Stimulated activated CD4-positive, alpha-beta T cell treated with anti-CD3 and anti-CD28 coated beads, Interleukin-1b, Interleukin-23, amount 100 ng/mL, for 48 hours (primary cell): ENCODE measurements at regions not wholly inside any gene's neighbourhood (a gene's known extent, or its start where the extent isn't known, plus 50 kb on each side); places are given as distances from the start of the nearest gene placed in this dataset.
"Not testable (repeated sequence)": the region's sequence is repeated elsewhere in the genome, so short reads cannot be mapped to it uniquely, and the experiment has no call there.

Experiments used
- DNase-seq: peaks from one replicate; pipeline ENCODE4 v3.0.0-alpha.2; 2020

DNA sequence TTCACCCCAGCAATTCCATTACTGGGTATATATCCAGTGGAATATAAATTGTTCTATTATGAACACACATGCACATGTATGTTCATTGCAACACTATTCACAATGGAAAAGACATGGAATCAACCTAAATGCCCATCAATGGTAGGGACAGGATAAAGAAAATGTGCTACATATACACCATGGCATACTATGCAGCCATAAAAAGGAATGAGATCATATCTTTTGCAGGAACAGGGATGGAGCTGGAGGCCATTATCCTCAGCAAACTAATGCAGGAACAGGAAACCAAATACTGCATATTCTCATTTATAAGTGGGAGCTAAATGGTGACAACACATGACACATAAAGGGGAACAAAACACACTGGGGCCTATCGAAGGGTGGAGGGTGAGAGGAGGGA lies 112.6 kb upstream of the IVNS1ABP start:
- not testable (repeated sequence) for DNase-seq

DNA sequence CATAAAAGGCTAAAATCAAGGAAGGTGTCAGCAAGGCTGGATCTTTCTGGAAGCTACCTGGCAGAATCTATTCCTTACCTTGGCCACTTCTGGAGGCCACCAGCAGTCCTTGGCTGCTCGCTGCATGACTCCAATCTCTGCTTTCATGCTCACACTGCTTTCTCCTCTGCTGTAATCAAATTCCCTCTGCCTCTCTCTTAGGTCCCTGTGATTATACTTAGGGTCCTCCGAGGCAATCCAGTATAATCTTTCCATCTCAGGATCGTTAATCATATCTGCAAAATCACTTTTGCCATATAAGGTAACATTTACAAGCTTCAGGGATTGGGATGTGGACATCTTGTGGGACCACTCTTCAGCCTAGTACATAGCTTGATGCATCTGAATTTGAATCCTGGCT lies 110.7 kb upstream of the IVNS1ABP start:
- DNase-seq: no peak

DNA sequence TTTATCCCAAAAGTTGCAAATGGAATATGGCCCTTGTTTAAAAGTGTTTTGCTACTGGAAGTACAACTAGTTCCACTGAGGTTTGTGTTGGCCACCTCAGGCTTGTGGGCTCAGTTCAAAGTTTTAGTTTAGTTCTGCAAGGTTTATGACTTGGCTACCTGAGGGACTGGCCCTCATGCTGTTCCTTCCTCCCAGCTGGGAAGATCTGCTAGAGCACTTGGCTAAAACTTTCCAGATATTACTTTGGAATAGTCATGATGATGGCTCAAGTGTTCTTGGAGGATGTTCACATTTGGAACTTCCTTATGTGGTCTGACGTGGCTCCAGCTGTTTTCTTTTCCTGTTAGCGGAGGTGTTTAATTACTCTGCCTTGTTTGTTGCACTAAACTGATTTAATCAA lies 110.2 kb upstream of the IVNS1ABP start:
- no peak for DNase-seq

DNA sequence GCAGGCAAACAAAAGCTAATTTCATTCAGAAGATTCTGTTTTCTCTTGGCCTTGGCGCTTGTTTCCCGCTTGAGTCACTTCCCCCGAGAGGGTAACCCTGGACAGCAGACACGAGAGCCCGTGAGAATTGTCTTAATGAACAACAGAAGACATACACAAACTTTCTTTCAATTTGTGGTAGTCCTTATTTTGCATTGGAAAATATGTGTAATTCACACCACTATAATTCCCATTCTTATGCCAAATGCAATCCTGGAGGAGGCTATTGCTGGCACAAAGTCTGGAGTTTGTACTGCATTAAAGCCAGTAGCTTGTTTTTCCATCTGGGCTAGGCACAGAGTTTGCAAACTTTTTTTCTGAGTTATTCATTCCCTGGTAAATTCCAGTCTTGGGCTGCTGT lies 109.8 kb upstream of the IVNS1ABP start:
- DNase-seq: no peak

DNA sequence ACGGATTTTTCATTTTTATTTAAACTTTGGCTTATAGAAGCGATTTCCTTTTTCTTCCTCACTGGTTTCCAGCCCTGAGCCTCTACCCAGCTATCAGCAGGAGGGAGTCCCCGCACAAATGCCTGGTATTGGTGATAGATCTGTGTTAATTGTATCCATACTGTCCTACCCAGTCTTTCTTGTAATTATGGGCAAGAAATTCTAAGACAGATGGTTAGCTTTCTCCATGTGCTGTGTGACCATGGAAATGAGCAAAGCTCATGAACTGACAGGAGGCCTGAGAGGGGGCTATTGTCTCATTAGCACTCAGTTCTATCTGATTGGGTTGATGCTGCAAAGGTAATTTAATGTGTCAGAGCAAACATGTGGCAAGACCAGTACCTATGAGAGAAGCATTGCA lies 108.1 kb upstream of the IVNS1ABP start:
- DNase-seq: no peak

DNA sequence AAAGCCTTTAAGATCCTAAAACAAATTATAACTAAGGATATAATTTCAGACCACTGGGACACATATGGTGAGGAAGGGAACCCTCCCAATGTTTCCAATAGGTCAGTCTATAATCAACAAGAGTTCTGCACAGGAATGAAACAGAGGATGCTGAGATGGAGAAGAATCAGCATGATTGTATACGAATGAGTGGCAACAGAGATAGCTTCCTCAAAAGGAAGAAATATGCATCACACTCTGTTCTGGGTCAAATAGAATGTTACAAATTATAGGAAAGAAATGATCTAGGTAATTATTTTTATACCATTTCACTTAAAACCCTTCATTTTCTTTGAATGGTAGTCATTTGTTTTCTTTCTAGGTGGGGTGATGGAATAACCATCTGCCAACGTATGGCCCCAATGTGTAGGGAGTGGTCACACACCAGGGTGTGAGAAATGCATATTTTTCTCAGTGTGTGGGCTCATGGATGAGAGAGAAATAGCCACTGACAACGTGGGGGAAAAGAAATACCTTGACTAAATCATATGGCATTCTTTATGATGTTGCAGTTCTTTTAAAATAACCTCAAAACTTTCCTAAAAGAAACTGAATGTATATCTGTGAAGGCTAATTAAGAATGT lies 104.6 kb upstream of the IVNS1ABP start:
- no peak for DNase-seq

DNA sequence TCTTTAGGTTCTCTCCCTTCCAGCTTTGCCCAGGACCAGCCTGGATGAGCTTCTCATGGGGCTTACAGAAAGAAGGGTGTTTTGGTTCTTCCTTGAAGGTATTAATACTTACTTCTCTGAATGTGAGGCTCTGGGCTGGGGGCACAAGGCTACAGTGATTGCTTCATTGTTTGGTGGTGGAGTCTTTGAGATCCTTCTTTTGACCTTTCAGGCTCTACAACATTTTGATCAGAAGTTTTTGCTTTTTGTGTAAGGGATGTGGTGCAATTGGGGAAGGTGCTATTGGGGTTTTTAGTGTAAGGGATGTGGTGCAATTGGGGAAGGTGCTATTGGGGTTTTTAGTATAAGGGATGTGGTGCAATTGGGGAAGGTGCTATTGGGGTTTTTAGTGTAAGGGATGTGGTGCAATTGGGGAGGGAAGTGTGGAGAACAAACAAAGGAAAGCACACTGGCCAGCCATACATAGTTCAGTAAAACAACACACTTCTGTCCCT lies 103.6 kb upstream of the IVNS1ABP start:
- no peak for DNase-seq

DNA sequence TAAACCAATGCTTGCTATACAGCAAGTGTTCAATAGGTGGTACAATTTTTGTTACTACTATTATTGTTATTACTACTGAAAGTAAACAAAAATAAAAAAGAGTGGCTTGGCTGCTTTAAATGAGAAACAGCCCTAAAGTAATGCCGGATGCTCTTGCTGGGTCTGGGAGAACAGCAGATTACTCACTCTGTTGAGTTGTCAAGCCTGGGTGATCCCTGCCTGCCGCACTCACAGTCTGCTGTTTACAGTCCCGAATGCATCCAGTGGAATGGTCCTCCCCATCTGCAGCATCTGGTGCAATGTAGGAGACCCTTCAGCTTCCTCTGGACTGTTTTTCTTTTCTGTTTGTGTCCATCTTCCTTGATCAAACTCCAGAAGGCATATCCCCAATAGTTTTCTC lies 102.7 kb upstream of the IVNS1ABP start:
- no peak for DNase-seq

DNA sequence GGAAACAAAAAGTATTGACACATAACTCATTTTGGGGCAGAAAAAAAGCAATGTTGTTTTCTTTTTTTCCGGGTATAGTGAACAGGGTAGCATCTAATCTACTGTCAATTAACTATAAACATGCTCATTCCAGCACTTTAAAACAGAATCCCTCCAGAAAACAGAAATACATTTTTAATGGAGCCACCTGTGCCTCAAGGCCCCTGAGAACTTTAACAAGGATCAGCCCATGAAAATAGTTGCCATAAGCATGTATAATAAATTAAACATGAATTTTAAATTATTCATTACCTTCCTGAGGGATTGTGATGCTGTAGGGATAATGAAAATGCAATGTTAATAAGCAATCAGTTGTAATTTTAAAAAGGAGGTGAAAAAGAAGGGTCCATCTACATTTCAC lies 101.4 kb upstream of the IVNS1ABP start:
- DNase-seq: no peak

DNA sequence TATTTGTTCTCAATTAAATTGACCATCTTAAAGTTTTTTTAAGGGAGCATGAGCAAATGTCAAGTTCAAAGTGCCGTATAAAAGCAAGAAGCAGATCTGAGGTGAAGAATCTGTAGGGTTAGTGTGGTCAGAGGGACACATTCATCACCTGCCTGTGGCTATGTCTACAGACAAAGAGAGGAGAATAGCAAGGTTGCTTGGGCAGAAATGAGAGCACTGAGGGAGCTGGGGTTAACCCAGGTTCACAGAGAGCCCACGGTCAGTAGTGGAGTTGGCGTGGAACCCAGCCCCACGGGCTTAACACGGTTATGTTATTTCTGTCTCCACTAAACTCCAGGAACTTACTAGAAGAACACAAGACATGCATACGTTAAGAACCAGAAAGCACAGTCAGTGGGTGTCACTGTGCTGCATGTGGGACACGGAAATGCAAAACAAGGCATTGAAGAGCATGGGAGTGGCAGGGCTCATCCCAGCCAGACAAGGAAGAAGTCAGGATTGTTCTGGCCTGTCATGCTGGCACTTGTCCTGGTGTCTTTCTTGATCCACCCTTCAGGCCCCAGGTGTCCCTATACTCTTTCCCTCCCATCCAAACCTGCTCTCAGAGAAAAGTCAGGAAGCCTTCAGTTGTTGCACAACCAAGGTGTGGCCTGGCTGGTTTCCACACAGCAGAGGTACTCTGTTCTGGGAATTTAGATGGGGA lies 95.5 kb upstream of the IVNS1ABP start:
- DNase-seq: no peak

DNA sequence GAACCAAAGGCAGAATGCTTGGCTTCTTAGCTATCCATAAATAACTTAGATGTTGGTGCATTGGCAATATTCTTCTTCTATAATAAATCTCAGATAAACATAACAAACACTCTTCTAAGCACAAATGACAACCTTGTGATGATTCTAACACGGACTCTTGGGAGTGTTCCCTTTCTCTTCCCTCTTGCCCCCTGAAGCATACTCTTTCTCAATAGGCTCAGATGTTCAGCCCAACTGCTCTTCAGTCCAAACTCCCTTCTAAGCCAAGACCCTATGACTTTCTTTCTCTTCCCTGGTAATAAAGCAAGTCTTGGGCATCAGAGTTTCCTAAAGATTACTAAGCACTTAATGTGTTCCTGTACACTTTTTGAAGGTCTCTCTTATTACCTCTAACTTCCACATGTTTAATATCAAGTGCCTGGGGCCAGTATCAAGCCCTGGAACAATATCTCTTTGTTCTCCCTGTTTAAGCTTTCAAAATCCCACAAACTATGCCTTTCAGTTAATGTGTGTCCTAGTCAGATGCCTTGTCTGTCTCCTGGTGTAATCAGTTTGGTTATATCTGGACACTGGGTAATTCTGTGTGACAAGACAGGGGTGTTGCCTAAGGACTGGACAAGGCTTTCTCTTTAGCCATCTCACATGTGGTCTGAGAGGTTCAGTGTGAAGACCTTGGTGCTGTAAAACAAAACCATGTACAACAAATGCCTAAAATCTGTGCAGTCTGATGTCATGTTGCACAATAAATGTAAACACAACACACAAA lies 92.9 kb upstream of the IVNS1ABP start:
- no peak for DNase-seq

DNA sequence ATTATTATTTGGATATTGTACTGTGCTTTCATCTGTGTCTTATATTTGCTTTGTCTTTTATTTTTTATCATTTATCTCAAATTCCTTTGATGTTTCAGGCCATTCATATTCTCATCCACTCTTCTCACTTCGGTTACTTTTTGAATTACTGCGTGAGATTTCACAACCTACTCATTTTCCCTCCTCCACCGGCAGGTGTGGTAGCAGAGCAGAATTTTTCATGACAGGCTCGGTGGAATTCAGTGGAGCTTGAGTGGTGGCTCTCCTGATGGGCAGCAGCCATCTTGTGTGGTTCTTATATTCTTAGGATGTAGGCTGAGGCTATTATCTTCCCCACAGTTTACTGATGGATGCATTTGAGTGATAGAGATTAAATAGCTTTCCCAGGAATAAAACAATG lies 92.3 kb upstream of the IVNS1ABP start:
- no peak for DNase-seq

DNA sequence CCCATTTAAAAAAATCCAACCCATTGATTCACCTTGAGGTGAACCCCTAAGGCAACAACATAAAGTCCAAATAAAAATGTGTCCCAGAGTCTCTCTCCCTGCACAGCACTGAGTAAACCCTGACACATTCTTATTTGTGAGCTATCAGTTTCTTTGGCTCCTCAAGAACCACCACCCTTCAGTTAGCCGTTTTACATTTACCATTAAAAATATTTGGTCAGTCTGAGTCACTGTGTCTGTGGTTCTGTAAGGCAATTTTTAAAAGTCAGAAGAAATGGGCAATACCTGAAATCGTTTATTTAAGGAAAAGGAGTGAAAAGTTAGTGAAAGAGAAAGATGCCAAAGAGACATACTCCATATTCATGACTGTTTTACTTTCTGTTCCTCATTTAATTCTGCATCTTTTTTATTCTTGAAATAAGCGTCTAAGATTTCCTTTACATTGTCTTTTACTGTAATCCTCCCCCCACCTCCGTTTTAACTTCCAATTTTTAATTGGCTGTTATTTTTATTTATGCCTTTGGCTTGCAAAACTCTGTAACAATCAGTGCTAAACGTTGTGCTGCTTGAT lies 91.7 kb upstream of the IVNS1ABP start:
- no peak for DNase-seq

DNA sequence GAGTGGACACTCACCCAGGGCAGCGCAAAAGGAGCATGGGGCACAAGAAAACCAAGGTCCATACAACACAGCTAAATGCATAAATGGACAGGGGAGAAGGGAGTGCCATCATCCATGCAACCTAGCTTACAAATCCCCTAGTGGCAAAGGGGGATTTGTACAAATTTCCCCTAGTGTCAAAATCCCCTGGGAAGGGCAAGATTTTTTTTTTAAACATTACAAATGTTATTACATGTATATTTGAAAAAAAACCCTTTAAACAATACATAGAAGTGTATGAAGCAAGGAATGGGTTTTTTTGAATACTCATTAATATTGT lies 89.6 kb upstream of the IVNS1ABP start:
- no peak for DNase-seq

DNA sequence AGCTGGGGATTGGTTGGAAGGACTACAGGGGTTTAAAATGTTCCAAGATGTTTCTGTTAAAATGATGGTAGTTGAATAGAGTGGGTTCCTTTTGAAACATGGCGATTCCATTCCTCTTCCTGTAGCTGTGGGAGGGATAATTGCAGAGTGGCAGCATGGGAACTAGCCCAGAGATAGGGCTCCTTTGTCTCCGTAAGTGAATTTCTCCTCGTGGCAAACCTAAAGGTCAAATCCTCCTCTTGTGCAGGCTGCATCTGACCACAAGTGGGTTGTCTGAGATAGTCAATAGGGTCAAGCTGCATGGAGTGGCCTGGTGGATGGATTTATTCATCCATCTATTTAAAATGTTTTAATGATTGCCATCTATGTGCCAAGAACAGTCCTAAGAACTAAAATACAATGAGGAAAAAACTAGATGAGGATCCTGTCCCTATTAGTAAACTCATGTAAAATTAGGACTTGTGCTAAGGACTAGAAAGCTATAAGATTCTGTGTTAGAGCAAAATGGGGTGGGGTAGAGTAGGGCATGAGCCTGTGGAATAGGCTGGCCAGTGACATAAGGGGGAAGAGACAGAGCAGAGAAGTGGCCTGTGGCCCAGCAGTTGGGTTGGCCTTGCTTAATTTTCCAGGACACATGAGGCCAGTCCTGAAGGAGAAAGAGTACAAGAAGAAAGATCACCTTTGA lies 89.1 kb upstream of the IVNS1ABP start:
- DNase-seq: no peak

DNA sequence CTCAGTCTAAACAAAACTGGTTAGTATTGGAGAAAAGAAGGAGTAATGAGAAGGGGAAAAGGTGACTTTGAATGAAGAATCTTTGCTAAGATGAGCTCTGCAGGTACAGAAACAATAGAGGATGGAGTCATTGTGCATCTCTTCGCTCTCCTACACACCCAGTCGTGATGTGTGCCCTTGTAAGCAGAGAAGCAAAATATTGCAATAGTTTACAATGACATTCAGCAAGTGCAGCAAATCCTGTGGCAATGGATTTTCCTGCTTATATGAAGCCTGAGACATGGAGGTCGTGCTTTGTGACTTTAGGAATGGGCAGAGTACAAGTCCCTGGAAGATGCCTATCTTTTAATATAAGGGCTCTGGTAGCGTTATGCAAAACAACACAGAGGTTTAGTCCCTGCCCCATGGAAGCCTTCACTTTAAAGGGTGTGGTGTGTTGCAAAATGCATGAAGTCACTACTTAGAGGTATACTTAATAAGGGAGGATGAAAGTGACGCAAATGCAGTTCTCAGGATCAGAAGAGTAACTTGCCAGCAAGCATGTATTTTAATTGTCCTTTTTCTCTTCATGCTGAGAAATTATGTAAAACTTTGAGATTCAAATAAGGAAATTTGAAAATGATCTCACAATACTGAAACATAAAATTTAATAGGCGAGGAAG lies 88.0 kb upstream of the IVNS1ABP start:
- no peak for DNase-seq

DNA sequence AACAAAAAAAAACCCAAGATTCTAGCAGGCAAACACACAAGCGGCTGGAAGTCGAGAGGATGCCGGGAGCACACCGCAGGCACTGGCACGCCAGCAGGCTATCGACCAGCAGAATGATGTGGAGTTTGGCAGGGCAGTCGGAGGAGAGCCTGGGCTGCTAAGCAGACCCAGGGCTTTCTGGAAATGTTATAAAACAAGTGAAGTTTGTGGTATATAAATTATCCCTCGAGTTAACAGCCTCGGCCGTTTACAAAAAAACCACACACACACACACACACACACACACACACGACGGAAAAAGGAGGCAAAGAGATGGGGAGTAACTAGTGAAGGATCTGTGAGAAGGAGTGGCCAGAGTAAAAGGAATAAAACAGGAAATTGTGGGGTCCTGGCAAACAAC lies 87.2 kb upstream of the IVNS1ABP start:
- no peak for DNase-seq

DNA sequence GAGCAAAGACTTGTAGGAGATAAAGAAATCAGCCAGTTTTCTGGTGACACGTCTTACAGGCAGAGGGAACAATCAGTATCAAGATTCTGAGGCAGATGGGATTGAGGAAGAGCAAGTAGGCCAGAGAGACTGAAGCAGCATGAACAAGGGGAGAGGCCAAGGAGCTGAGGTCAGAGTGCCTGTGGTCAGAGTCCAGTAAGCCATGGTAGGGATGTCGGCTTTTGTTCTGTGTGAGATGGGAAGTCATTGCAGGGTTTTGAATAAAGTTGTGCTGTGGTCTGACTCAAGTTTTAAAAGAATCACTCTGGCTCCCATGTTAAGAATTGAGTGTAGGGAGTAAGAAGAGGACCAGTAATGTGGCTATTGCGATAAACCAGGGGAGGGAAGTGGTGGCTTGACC lies 85.9 kb upstream of the IVNS1ABP start:
- no peak for DNase-seq

DNA sequence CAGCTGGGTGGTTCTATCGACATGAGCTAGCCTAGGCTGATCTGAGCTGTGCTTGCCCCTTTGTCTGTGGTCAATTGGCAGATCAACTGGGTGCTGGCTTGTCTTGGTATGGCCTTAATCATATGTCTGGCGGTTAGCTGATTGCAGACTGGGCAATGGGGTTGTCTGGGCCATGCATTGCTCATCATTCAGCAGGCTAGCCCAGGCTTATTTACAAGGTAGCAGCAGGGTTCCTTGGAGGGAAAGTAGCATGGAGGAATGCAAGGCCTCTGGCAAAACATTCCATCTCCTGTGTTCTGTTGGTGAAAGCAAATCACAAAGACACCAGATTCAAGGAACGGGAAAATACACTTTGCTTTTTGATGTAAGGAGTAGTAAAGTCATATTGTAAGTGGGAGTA lies 84.0 kb upstream of the IVNS1ABP start:
- DNase-seq: no peak

DNA sequence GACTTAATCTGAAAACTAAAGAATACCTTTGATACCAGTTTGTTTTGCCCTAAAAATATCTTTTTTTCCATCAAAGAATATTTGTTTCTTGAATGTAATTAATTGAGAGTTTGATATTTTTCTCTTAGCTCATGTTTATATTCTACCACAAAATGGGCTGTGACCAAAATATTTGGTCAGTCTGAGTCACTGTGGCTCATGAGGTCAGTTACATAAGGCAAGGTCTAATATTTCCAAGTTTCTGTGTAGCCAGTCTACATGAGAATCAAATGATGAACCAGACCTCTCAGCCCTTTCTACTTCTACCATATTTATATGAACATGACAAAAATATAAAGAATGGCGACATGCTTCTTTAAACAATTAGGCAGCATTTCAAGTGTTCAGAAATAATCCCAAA lies 83.0 kb upstream of the IVNS1ABP start:
- DNase-seq: no peak

DNA sequence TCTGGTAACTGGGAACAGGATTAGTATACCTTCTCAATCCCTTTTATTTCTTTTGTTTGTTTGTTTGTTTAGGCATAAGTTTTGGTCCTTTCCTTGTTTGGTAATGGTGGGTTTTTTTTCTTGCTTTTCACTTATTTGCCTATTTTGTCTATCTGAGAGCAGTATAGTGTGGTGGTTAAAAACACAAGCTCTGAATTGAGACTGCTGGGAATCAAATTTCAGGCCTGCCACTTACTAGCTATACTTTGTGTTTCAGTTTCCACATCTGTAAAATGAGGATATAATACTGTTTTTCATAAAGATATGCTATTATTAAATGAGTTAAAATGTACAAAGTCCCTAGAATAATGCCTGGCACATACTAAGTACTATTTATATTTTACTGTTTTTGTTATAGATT lies 81.6 kb upstream of the IVNS1ABP start:
- DNase-seq: no peak

DNA sequence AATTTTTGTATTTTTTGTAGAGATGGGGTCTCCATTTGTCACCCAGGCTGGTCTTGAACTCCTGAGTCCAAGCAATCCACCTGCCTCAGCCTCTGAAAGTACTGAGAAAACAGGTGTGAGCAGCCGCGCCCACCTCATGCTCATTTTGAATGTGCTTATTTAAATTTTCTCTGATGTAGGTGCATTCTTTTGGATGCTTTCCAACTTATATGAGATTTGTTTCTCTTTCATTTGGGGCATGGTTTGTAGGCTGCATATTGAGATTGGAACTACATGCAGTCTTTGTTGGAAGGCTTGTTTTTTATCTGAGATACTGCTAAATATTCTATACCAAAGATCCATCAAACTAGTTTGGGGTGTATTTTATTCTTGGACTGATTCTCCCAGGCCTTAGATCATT lies 81.0 kb upstream of the IVNS1ABP start:
- no peak for DNase-seq

DNA sequence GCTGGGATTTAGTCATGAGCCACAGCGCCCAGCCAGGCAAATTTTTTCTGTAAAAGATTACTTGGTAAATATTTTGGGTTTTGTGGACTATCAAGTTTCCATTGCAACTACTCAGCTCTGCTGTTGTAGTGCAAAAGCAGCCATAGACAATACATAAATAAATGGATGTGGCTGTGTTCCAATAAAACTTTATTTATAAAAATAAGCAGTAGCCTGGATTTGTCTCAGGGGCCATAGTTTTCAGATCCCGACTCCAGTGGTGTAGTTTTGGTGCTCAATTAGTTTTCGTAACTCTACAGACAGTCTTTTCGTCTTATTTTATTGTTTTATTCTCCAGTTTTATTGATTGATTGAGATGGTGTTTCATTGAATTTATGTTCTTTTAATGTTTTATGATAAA lies 80.1 kb upstream of the IVNS1ABP start:
- no peak for DNase-seq
